ENCODE measurements at regions not wholly inside any gene's neighbourhood (a gene's known extent, or its start where the extent isn't known, plus 50 kb on each side); places are given as distances from the start of the nearest gene placed in this dataset.

DNA sequence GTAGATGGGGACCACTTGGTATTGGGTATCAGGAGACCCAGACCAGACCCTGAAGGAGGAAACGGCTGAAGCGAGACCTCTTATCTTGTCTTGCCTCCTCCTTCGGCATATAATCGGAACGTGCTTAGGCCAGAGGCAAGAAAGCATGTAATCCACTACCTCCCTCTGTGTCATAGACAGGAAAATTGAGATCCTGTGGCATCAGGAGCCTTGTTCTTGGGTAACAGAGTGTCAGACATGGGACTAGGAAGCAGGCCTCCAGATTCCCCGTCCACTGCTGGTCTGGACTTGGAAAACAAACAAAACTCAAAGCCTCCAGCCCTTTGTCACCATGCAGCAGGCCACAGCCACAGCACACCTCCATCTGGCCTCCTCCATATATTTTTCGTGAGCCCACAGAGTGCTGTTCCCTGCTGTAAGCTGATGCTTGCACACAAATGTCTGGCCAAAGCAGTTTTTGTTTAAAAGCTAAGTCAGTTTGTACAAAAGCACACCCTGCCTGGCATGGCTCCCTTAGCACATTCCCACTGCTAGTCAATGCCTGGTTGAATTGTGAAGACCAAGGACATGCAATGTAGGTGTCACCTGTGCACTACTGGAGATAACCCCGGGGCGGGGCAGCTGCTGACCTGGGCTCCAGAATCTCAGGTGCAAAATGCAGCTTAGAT, 510.9 kb downstream of the RPS24 start:
- TF ChIP-seq, protein P1, sequence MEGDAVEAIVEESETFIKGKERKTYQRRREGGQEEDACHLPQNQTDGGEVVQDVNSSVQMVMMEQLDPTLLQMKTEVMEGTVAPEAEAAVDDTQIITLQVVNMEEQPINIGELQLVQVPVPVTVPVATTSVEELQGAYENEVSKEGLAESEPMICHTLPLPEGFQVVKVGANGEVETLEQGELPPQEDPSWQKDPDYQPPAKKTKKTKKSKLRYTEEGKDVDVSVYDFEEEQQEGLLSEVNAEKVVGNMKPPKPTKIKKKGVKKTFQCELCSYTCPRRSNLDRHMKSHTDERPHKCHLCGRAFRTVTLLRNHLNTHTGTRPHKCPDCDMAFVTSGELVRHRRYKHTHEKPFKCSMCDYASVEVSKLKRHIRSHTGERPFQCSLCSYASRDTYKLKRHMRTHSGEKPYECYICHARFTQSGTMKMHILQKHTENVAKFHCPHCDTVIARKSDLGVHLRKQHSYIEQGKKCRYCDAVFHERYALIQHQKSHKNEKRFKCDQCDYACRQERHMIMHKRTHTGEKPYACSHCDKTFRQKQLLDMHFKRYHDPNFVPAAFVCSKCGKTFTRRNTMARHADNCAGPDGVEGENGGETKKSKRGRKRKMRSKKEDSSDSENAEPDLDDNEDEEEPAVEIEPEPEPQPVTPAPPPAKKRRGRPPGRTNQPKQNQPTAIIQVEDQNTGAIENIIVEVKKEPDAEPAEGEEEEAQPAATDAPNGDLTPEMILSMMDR (IDR thresholded peaks at IDR 0.05; ENCODE audit: low read depth, low read length): no peak
- H3K4me3 ChIP-seq (ENCODE audit: low read depth, low read length): no peak overlapping the region

DNA sequence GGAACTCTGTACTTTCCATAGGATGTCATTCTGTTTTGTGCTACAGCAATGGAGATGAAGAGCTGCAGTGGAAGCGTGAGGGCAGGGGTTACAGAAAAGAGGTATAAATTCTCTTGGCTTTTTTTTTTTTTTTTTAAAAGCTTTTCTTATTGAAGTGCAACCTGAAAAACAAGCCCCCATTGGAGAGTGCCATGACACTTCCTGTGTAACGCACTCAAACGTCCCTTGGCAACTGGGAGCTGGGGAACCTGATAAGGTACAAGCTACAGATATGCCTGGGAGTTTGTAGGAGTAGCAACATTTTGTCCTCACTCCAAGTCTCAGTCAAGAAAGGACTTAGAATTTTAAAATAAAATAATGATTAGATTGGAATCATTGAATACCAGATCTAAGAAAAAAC, 512.1 kb downstream of the RPS24 start:
- no peak overlapping the region for H3K4me3 ChIP-seq (ENCODE audit: low read depth, low read length)
- TF ChIP-seq, protein P1 (IDR thresholded peaks at IDR 0.05; ENCODE audit: low read depth, low read length): no peak

DNA sequence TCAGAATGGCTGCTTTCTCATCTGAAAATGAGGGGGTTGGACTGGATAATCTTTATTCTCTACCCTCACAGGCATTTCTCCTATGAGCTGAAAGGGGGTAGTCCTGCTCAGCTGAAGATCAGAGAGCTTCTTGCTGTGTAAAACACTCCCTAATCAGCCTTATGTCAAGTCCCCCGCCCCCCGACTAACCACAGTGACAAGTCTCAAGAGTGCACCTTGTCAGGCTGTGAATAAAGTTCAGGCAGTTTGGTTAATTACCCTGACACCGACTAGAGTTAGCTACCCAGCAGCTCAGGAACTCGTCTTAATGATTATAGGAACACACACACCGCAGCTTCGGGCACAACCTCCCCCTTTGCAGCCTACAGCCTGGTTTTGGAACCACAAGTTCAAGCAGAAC, 513.7 kb downstream of the RPS24 start:
- TF ChIP-seq, protein P1 (IDR thresholded peaks at IDR 0.05; ENCODE audit: low read depth, low read length): no peak
- H3K4me3 ChIP-seq (ENCODE audit: low read depth, low read length): no peak overlapping the region

DNA sequence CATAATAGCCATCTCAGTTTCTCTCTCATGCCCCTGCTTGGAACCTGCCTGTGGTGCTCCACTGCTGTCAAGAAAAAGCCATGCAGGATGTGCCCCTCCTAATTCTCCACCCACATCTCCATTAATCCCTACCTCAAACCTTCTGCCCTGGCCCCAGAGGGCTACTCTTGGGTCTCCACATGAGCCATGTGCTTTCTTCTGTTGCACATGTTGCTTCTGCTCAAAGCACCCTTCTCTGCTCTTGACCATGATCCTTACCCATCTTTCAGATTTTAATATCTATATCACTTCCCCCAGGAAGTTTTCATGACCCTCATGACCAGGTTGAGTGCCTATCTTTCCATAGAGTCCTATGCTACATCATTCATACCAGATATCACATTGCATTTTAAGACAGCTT, 514.2 kb downstream of the RPS24 start:
- TF ChIP-seq, protein P1 (IDR thresholded peaks at IDR 0.05; ENCODE audit: low read depth, low read length): no peak
- H3K4me3 ChIP-seq (ENCODE audit: low read depth, low read length): no peak overlapping the region

DNA sequence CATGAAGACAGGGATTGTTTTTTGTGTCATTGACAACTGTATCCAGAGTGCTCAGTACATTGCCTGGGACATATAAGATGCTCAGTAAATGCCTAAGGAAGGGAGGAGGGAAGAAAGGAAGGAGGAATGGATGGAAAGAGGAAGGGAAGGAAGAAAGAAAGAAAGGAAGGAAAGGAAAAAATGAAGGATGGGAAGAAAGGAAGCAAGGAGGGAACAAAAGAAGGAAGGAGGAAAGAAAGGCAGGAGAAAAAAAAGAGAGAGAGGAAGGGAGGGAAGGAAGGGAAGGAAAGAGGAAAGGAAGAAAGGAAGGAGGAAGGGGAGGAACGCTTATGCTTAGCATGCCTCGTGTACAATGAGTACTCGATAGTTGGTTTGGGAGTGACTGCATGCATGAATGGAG, 514.7 kb downstream of the RPS24 start:
- TF ChIP-seq, protein P1 (IDR thresholded peaks at IDR 0.05; ENCODE audit: low read depth, low read length): no peak

DNA sequence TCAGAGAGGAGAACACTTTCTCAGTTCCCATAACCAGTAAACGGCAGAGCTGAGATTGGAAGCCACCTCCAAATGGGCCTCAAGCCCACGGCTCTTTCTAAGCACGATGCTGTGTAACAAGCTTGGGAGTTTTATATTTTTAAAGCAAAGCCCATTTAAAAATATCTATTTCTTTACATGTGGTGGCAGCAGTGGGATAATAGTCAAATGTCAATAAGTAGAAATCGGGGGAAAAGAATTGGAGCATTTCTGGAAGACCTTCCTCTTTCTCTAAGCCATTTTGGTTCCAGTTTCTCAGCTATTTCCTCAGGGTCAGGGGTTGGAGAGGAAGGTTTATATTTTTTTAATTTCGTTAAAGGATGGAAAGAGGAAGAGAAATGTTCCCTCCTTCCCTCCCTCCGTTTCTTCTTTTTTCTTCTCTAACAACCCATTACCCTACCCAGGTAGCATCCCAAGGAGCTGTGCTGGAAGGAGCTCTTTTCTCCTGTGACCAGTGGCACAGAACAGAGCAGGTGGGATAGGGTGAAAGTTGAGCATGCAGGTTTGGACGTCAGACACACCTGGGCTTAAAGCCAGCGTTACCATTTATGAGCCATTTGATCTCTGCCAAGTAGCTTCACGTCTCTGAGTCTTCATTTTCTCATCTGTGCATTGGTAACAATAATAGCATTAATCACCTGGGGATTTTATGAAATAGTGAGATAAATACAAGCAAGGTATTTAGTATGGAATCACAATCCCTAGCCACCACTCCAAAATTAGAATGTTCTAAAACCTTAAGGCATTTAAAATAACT, 515.7 kb downstream of the RPS24 start:
- H3K4me3 ChIP-seq (ENCODE audit: low read depth, low read length): no peak overlapping the region
- TF ChIP-seq, protein P1 (IDR thresholded peaks at IDR 0.05; ENCODE audit: low read depth, low read length): no peak

More for the DNA sequence above, 514.7 kb downstream of the RPS24 start:
- H3K4me3 ChIP-seq (ENCODE audit: low read depth, low read length): no peak overlapping the region

DNA sequence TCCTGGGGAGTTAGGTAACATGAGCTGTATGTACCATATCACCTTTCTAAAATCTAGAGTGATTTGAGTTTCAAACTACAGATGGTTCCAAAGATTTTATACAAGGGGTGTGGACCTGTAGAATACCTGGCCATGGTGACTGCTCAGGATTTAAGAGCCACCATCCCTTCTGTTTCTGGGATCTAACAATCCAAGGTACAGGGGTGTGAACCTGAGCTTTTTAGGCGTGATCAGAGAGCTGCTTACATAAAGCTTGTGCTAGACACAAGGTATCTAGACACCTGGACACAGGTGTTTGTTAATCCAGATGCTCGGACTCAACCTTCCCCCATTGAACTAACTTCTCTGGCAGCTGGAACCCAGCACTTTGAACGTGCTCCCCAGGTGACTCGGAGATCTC, 516.4 kb downstream of the RPS24 start:
- no peak overlapping the region for H3K4me3 ChIP-seq (ENCODE audit: low read depth, low read length)
- TF ChIP-seq, protein P1 (IDR thresholded peaks at IDR 0.05; ENCODE audit: low read depth, low read length): no peak
